ENCODE measurements at regions not wholly inside any gene's neighbourhood (a gene's known extent, or its start where the extent isn't known, plus 50 kb on each side); places are given as distances from the start of the nearest gene placed in this dataset.

GRCh38 chr3:73197187-73197586 lies 135.7 kb downstream of the EBLN2 start:
- H3K36me3 ChIP-seq (ENCODE audit: control insufficient read depth, insufficient read depth, low read length), result no peaks in the 10 kb centered on the region
- H3K9me3 ChIP-seq (ENCODE audit: control insufficient read depth, low read length), result no peaks in the 10 kb centered on the region
- Mint-ChIP-seq H3K36me3 (ENCODE audit: low read depth) (no peaks in the 10 kb centered on the region), H3K27ac (no peak overlapping the region), H3K9me3 (peaks cover 11% of the 10 kb centered on the region), H3K4me1 (peaks cover 28% of the 10 kb centered on the region), H3K27me3 (ENCODE audit: insufficient read depth) (peaks cover 18% of the 10 kb centered on the region), H3K4me3 (no peak overlapping the region)
- H3K27me3 ChIP-seq (ENCODE audit: control insufficient read depth, insufficient read depth, low read length, poor library complexity, severe bottlenecking), result no peaks in the 10 kb centered on the region
- no peak for TF ChIP-seq CTCF (conservative IDR thresholded peaks at IDR 0.05)
- no peak overlapping the region for H3K9ac ChIP-seq (ENCODE audit: extremely low read depth, low read length, poor library complexity, severe bottlenecking)
- H3K4me3 ChIP-seq (ENCODE audit: low read length), result no peak overlapping the region
- no peak overlapping the region for H3K27ac ChIP-seq (ENCODE audit: low read depth, low read length)
- no peak for DNase-seq
- 94 to 96% methylated on average over 4 to 5 of the region's 5 CpGs for WGBS, 2 experiments (ENCODE audit: insufficient coverage in 1 of 2, insufficient read length in 1 of 2)
- peaks cover 4% of the 10 kb centered on the region for H3K4me1 ChIP-seq (ENCODE audit: control insufficient read depth, insufficient read depth, low read length)

DNA sequence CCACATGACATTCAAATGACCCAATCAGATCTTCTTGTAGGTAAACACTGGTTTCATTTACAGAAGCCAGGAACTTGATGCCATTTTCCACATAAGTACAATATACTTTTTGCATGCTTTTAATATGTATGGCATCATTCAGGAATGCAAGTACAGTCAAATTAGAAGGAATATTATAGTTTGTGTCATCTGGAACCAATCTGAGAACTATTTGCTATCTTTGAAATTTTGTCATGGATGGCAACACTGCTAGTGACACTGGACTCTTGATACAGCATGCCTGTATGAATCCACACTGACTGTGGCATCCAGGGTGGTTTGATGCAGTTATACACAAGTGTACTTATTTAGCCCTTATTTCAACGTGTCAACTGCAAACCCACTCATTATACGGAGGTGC lies 141.6 kb downstream of the EBLN2 start:
- Mint-ChIP-seq H3K27me3 (ENCODE audit: insufficient read depth) (peaks cover 3% of the 10 kb centered on the region), H3K4me3 (no peak overlapping the region), H3K36me3 (ENCODE audit: low read depth) (no peaks in the 10 kb centered on the region), H3K9me3 (no peaks in the 10 kb centered on the region), H3K27ac (no peak overlapping the region), H3K4me1 (peaks cover 23% of the 10 kb centered on the region)
- Histone ChIP-seq H3K27me3 (ENCODE audit: control insufficient read depth, insufficient read depth, low read length, poor library complexity, severe bottlenecking) (no peaks in the 10 kb centered on the region), H3K36me3 (ENCODE audit: control insufficient read depth, insufficient read depth, low read length) (no peaks in the 10 kb centered on the region), H3K9ac (ENCODE audit: extremely low read depth, low read length, poor library complexity, severe bottlenecking) (no peak overlapping the region), H3K4me3 (ENCODE audit: low read length) (no peak overlapping the region), H3K4me1 (ENCODE audit: control insufficient read depth, insufficient read depth, low read length) (peaks cover 4% of the 10 kb centered on the region), H3K27ac (ENCODE audit: low read depth, low read length) (no peak overlapping the region), H3K9me3 (ENCODE audit: control insufficient read depth, low read length) (no peaks in the 10 kb centered on the region)
- DNase-seq, result no peak
- TF ChIP-seq CTCF (conservative IDR thresholded peaks at IDR 0.05), result no peak
- WGBS, 2 experiments (ENCODE audit: insufficient coverage in 1 of 2, insufficient read length in 1 of 2), result 92 to 95% methylated on average over 2 of the region's 2 CpGs

DNA sequence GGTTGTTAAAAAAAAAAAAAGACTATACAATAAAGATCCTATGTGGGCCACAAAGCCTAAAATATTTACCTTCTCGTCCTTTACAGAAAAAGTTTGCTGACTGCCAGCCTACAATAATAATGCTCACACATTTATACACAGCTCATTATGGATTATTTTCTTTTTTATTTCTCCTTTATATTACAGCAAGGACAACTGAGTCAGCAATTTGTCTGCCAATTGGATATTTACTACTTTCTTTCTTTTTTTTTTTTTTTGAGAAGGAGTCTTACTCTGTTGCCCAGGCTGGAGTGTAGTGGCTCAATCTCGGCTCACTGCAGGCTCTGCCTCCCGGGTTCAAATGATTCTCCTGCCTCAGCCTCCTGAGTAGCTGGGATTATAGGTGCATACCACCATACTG lies 142.2 kb downstream of the EBLN2 start:
- DNase-seq, result no peak
- peaks cover 3% of the 10 kb centered on the region for H3K27me3 Mint-ChIP-seq (ENCODE audit: insufficient read depth)
- H3K4me1 Mint-ChIP-seq, result peaks cover 19% of the 10 kb centered on the region
- no peak for TF ChIP-seq CTCF (conservative IDR thresholded peaks at IDR 0.05)
- H3K27me3 ChIP-seq (ENCODE audit: control insufficient read depth, insufficient read depth, low read length, poor library complexity, severe bottlenecking), result no peaks in the 10 kb centered on the region
- peaks cover 4% of the 10 kb centered on the region for H3K4me1 ChIP-seq (ENCODE audit: control insufficient read depth, insufficient read depth, low read length)
- no peak overlapping the region for H3K4me3 ChIP-seq (ENCODE audit: low read length)
- WGBS, 2 experiments (ENCODE audit: insufficient coverage in 1 of 2, insufficient read length in 1 of 2), result 93 to 95% methylated on average over 2 to 3 of the region's 3 CpGs
- H3K36me3 ChIP-seq (ENCODE audit: control insufficient read depth, insufficient read depth, low read length), result no peaks in the 10 kb centered on the region
- H3K4me3 Mint-ChIP-seq, result no peak overlapping the region
- no peaks in the 10 kb centered on the region for H3K9me3 ChIP-seq (ENCODE audit: control insufficient read depth, low read length)
- H3K27ac Mint-ChIP-seq, result no peak overlapping the region
- no peaks in the 10 kb centered on the region for H3K9me3 Mint-ChIP-seq
- H3K27ac ChIP-seq (ENCODE audit: low read depth, low read length), result no peak overlapping the region
- no peak overlapping the region for H3K9ac ChIP-seq (ENCODE audit: extremely low read depth, low read length, poor library complexity, severe bottlenecking)
- H3K36me3 Mint-ChIP-seq (ENCODE audit: low read depth), result no peaks in the 10 kb centered on the region
